NCI-H748 treated with DMSO at 0.1 percent for 48 hours (cell line): ENCODE measurements at regions not wholly inside any gene's neighbourhood (a gene's known extent, or its start where the extent isn't known, plus 50 kb on each side); places are given as distances from the start of the nearest gene placed in this dataset.

Source experiments
- DNase-seq: peaks from one replicate; lab custom pipeline; 2025; lab: John Stamatoyannopoulos, UW

- no peak for DNase-seq
These were observed 349.7 kb downstream of the MDFIC start for GRCh38 chr7:115271332-115272235.

- no peak for DNase-seq
These were observed 347.6 kb downstream of the MDFIC start for GRCh38 chr7:115269486-115269885.

- DNase-seq = no peak
These were observed 345.6 kb downstream of the MDFIC start for GRCh38 chr7:115267503-115267902.

GRCh38 chr7:115260381-115260780, 338.5 kb downstream of the MDFIC start:
- no peak for DNase-seq

GRCh38 chr7:115252461-115252860, 330.6 kb downstream of the MDFIC start:
- no peak for DNase-seq

- DNase-seq = no peak
These were observed 327.2 kb downstream of the MDFIC start for GRCh38 chr7:115249080-115249479.

- no peak for DNase-seq
These were observed 319.3 kb downstream of the MDFIC start for GRCh38 chr7:115241151-115241550.

GRCh38 chr7:115240242-115240641, 318.3 kb downstream of the MDFIC start:
- no peak for DNase-seq

GRCh38 chr7:115235075-115235474, 313.2 kb downstream of the MDFIC start:
- no peak for DNase-seq

GRCh38 chr7:115233809-115234208, 311.9 kb downstream of the MDFIC start:
- no peak for DNase-seq

GRCh38 chr7:115232041-115232440, 310.1 kb downstream of the MDFIC start:
- no peak for DNase-seq

GRCh38 chr7:115230882-115231571, 309.1 kb downstream of the MDFIC start:
- DNase-seq = peak; percentile 79

GRCh38 chr7:115229401-115230105, 307.7 kb downstream of the MDFIC start:
- DNase-seq = no peak

GRCh38 chr7:115227473-115228235, 305.8 kb downstream of the MDFIC start:
- DNase-seq = no peak

- DNase-seq = no peak
These were observed 304.5 kb downstream of the MDFIC start for GRCh38 chr7:115226410-115226809.

- DNase-seq = no peak
These were observed 303.0 kb downstream of the MDFIC start for GRCh38 chr7:115224922-115225321.

- DNase-seq = no peak
These were observed 302.1 kb downstream of the MDFIC start for GRCh38 chr7:115223959-115224358.

- DNase-seq = no peak
These were observed 299.6 kb downstream of the MDFIC start for GRCh38 chr7:115221456-115221855.

GRCh38 chr7:115218076-115218475, 296.2 kb downstream of the MDFIC start:
- no peak for DNase-seq

- no peak for DNase-seq
These were observed 295.5 kb downstream of the MDFIC start for GRCh38 chr7:115217373-115217772.

GRCh38 chr7:115216652-115217051, 294.8 kb downstream of the MDFIC start:
- no peak for DNase-seq

GRCh38 chr7:115211171-115211570, 289.3 kb downstream of the MDFIC start:
- no peak for DNase-seq
